Immature natural killer cell (primary cell): ENCODE measurements at regions not wholly inside any gene's neighbourhood (a gene's known extent, or its start where the extent isn't known, plus 50 kb on each side); places are given as distances from the start of the nearest gene placed in this dataset.

ENCODE experiments used
- DNase-seq, 3 donors: peaks; one replicate each; pipeline ENCODE4 v3.0.0; 2022; ENCODE audit warnings: mixed read lengths in 1 of 3
- H3K27ac Mint-ChIP-seq, 6 donors: one replicate each; pipeline ENCODE4 v1.8.0; 2020; ENCODE audit warnings: mixed read lengths in 6 of 6, mild to moderate bottlenecking in 5 of 6, inconsistent platforms in 4 of 6, moderate library complexity in 3 of 6
- H3K27me3 Mint-ChIP-seq, 3 donors: one replicate each; pipeline ENCODE4 v1.8.0; 2020 to 2021; ENCODE audit warnings: low read depth in 3 of 3, mild to moderate bottlenecking in 3 of 3, mixed read lengths in 3 of 3, moderate library complexity in 3 of 3, inconsistent platforms in 1 of 3
- H3K36me3 Mint-ChIP-seq, 3 donors: one replicate each; pipeline ENCODE4 v1.8.0; 2020; ENCODE audit warnings: mixed read lengths in 3 of 3, inconsistent platforms in 2 of 3, mild to moderate bottlenecking in 2 of 3
- H3K4me1 Mint-ChIP-seq, 2 donors: one replicate each; pipeline ENCODE4 v1.8.0; 2020; ENCODE audit warnings: inconsistent platforms in 2 of 2, mild to moderate bottlenecking in 2 of 2, mixed read lengths in 2 of 2, moderate library complexity in 1 of 2
- H3K4me3 Mint-ChIP-seq, 5 donors: one replicate each; pipeline ENCODE4 v1.8.0; 2020; ENCODE audit warnings: mild to moderate bottlenecking in 5 of 5, mixed read lengths in 5 of 5, inconsistent platforms in 3 of 5, moderate library complexity in 3 of 5
- H3K9me3 Mint-ChIP-seq, 6 donors: one replicate each; pipeline ENCODE4 v1.8.0; 2020; ENCODE audit warnings: mild to moderate bottlenecking in 6 of 6, mixed read lengths in 6 of 6, inconsistent platforms in 4 of 6, moderate library complexity in 3 of 6

DNA sequence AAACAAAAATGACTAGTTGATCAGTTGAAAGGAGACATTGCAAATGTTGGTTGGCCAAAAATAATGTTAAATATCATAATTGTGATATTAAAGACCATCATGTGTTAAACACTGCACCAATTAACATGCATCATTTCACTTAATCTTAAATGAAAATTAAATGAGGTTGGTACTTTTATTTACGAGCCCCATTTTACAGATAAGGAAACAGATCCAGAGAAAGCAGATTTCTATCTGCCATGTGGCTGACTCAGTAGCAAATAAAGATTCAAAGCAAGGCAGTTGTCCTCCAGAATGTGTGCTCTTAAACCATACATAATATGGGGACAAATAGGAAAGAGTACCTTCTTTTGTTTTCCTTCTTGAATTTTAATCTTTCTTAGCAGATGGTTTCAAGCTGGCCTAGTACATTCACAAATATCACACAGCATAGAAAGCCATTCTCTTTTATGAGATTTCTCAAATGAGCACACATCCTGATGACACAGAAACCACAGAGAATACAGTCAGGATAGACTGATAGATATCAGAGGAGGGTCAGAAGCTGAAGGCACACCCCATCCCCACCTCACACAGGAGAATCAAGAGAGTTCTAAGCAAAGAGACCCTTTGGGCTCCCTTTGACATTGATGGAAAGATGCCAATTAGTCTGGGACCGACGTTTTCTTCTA, 647.9 kb upstream of the CAMK1G start:
- Mint-ChIP-seq H3K4me3 (no peak overlapping the region), H3K27ac (no peak overlapping the region), H3K36me3 (no peaks in the 10 kb centered on the region), H3K27me3 (peaks cover 0 to 9% (median 2%) of the 10 kb centered on the region in 3 donors), H3K9me3 (peaks cover 0 to 9% (median 0%) of the 10 kb centered on the region in 6 donors), H3K4me1 (no peaks in the 10 kb centered on the region)
- DNase-seq, result no peak

DNA sequence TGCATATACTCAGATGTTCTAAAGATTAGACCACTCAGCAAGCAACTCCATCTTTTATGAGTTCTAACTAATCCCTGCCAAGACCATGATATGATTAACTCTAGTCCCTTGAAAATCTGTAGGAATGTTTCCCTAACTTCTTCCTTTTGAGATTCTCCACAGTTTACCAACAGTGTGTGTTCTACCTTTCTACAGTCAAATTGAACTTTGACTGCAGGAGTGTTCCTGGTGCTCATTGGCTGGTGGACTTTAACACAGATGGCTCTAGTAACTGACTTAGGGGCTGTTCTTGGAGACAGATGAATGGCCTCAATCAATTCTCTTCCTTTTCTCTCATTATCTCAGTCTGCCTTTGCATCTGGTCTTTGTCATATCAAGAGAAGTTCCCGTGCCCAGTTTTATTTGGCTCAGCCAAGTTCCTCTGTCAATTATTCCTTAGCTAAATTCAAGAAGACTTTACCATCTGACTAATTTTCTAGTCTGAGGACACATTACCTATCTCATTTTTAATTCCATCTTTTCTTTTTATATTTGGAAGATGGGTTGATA, 643.9 kb upstream of the CAMK1G start:
- no peak for DNase-seq
- Mint-ChIP-seq H3K9me3 (peaks cover 0 to 12% (median 2%) of the 10 kb centered on the region in 6 donors), H3K4me3 (no peak overlapping the region), H3K27ac (no peak overlapping the region), H3K36me3 (no peaks in the 10 kb centered on the region), H3K27me3 (peaks cover 0 to 3% (median 3%) of the 10 kb centered on the region in 3 donors), H3K4me1 (no peaks in the 10 kb centered on the region)

DNA sequence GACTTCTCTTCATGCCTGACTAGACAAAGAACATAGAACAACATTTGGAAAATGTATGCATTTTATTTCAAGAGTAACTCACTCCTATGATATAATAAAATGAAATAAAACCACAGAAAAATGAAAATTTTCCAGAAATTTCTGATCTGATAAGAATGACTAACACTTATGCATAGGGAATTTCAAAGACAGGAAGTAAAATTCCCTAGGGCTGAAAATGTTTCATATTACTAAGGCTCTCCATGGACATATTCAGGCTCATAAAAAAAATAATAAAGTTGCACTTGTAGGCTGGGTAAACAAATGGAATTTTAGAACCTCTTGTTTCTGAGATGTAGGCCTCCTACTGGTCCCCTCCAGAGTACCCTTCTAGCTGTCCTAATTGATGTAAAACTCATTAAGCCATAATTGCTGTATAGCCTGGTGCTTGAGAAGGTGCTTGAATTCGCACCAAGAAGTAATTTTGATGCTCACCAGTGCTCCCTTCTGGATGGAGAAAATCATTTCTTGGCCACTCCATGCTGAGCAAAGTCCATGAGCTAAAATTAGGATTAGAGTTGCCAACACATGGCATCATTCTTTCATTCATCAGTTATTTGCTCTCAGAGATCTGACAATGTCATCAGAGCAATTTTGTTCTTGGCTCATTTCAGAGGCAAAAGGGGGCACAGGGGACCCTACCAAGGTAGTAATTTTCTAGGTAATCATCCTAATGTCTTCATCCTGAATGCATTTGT, 641.0 kb upstream of the CAMK1G start:
- H3K4me1 Mint-ChIP-seq, result no peaks in the 10 kb centered on the region
- DNase-seq, result no peak
- H3K4me3 Mint-ChIP-seq, result no peak overlapping the region
- peaks cover 0 to 3% (median 1%) of the 10 kb centered on the region in 3 donors for H3K27me3 Mint-ChIP-seq
- H3K9me3 Mint-ChIP-seq, result peaks cover 0 to 14% (median 6%) of the 10 kb centered on the region in 6 donors
- H3K27ac Mint-ChIP-seq, result no peak overlapping the region
- no peaks in the 10 kb centered on the region for H3K36me3 Mint-ChIP-seq

DNA sequence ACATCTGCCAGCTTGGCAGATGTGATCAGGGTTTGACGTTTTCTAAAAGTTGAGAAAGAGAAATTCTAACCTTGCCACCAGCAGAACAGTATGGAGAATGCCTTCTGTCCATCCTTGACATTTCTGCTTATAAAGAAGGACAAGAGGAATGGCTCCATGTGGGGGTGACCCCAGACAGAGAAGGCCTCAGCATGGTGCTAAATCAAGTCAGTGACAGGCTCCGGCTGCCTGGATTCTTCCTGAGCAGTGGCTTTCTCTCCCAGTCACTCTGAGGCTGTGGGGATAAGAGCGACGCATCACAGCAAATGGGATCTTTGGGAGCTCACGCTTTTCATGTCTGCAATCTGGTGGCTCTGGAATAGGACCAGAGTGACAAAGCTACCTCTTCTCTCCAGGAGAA, 640.2 kb upstream of the CAMK1G start:
- no peak for DNase-seq
- H3K27ac Mint-ChIP-seq, result no peak overlapping the region
- no peaks in the 10 kb centered on the region for H3K4me1 Mint-ChIP-seq
- peaks cover 0 to 3% (median 1%) of the 10 kb centered on the region in 3 donors for H3K27me3 Mint-ChIP-seq
- H3K36me3 Mint-ChIP-seq, result no peaks in the 10 kb centered on the region
- no peak overlapping the region for H3K4me3 Mint-ChIP-seq
- H3K9me3 Mint-ChIP-seq, result peaks cover 0 to 12% (median 6%) of the 10 kb centered on the region in 6 donors

DNA sequence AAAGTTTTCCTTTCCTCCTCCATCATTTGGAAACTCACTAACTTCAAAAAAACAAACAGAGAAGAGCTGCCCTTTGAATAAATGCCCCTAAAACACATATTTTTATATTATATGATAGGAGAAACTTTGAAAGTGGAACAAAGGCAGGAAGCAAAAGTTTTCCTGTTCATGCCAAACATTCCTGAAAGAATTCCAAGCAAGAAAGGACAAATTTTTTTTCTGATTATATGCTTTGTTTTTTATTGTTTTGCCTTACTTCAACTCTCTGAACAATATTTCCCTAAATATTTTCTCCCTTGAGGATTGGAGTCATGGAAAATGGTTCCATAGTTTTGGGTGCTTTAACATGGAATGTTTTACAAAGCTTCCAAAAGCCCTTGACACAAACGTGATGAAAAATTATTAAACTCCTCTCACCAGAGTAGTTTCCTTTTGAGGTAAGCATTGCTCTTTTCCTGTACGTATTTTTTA, 638.5 kb upstream of the CAMK1G start:
- no peaks in the 10 kb centered on the region for H3K4me1 Mint-ChIP-seq
- H3K36me3 Mint-ChIP-seq, result no peaks in the 10 kb centered on the region
- H3K4me3 Mint-ChIP-seq, result no peak overlapping the region
- no peak for DNase-seq
- peaks cover 0 to 12% (median 4%) of the 10 kb centered on the region in 6 donors for H3K9me3 Mint-ChIP-seq
- H3K27ac Mint-ChIP-seq, result no peak overlapping the region
- H3K27me3 Mint-ChIP-seq, result peaks cover 0 to 3% (median 0%) of the 10 kb centered on the region in 3 donors

DNA sequence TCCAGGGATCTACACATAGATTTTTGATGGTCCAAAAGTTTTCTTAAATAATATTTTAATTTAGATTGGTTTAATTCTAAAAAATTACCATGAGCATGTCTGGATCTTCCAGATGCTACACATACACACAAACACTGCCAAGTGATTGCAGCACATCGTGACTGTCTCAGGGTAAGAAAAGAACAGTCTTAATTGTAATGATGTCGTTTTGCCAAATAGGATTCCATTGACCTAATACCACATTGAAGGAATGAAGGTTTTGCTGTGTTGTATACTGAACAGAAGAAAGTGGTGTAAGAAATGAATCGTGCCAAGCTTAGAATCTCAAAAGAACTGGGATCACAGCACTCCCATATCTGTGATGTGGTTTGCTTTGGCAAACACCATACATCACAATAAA, 633.3 kb upstream of the CAMK1G start:
- Mint-ChIP-seq H3K9me3 (peaks cover 0 to 13% (median 3%) of the 10 kb centered on the region in 6 donors), H3K36me3 (no peaks in the 10 kb centered on the region), H3K4me3 (no peak overlapping the region), H3K27me3 (peaks cover 0 to 4% (median 3%) of the 10 kb centered on the region in 3 donors), H3K4me1 (no peaks in the 10 kb centered on the region), H3K27ac (no peak overlapping the region)
- DNase-seq, result no peak

DNA sequence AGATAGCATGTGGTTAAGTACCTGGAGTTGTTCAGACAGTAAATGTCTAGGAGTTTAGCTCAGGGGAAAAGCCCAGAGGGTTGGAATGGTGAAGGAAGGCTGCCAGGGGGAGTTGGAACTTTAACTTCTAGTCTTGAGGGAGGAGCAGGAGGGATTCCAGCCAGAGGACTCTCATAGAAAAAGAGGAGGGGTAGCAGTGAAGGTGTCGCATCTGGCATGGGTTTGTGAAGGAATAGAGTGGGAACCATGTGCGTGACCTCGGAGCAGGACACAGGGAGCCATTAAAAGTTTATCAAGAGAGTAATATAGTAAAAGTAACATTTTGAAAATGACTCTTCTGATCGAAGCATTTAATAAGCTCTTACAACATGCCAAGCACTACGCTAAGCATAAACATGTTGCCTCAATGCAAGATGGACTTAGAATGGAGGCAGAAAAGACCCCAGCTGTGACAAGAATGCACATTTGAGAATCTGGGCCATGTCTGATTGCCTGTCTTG, 632.4 kb upstream of the CAMK1G start:
- no peaks in the 10 kb centered on the region for H3K4me1 Mint-ChIP-seq
- H3K27me3 Mint-ChIP-seq, result peaks cover 0 to 4% (median 3%) of the 10 kb centered on the region in 3 donors
- H3K4me3 Mint-ChIP-seq, result no peak overlapping the region
- no peaks in the 10 kb centered on the region for H3K36me3 Mint-ChIP-seq
- no peak for DNase-seq
- peaks cover 0 to 16% (median 3%) of the 10 kb centered on the region in 6 donors for H3K9me3 Mint-ChIP-seq
- H3K27ac Mint-ChIP-seq, result no peak overlapping the region

DNA sequence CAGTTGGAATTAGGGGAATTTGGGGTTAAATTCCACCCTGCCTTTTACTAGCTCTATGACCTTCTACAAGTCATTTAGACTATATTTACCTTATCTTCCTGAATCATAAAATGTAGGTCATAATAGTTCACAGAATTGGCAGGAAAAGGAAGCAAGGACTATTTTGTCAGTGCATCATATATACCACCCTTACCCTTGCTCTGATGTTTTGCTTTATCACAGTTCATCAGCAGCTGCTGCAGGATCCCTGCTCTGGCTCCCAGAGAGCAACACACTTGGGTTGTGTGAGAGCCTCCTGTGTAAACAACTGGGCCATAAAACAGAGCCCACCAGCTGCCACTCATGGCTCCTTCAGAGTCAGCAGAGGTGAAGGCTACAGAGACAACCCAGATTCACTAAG, 631.6 kb upstream of the CAMK1G start:
- Mint-ChIP-seq H3K36me3 (no peaks in the 10 kb centered on the region), H3K27ac (no peak overlapping the region), H3K4me1 (no peaks in the 10 kb centered on the region), H3K27me3 (peaks cover 0 to 4% (median 3%) of the 10 kb centered on the region in 3 donors), H3K9me3 (peaks cover 0 to 18% (median 3%) of the 10 kb centered on the region in 6 donors), H3K4me3 (no peak overlapping the region)
- no peak for DNase-seq

DNA sequence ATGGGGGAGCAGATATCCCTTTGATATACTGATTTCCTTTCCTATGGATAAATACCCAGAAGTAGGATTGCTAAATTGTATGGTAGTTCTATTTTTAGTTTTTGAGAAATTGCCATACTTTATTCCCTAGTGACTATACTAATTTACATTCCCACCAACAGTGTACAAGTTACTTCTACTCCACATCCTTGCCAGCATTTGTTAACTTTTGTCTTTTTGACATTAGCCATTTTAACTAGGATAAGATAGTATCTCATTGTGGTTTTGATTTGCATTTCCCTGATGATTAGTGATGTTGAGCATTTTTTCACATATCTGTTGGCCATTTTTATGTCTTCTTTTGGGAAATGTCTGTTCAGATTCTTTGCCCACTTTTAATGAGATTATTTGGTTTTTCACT, 620.6 kb upstream of the CAMK1G start:
- no peaks in the 10 kb centered on the region for H3K4me1 Mint-ChIP-seq
- H3K27me3 Mint-ChIP-seq, result peaks cover 0 to 2% (median 1%) of the 10 kb centered on the region in 3 donors
- peaks cover 2 to 15% (median 6%) of the 10 kb centered on the region in 6 donors for H3K9me3 Mint-ChIP-seq
- H3K36me3 Mint-ChIP-seq, result no peaks in the 10 kb centered on the region
- DNase-seq, result no peak
- no peak overlapping the region for H3K27ac Mint-ChIP-seq
- H3K4me3 Mint-ChIP-seq, result no peak overlapping the region

DNA sequence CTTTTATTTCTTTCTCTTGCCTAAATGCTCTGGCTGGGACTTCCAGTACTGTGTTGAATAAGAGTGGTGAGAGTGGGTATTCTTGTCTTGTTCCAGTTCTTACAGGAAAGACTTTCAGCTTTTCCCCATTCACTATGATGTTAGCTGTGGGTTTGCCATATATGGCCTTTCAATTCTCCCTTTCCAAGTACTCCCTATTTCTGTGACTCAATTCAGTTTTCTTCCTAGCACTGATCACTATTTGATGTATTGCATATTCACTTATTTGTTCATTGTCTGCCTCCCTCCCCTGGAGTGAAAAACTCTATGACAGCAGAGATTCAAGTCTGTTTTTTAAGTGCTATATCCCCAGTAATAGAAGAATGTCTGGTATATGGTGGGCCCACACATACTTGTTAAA, 618.2 kb upstream of the CAMK1G start:
- H3K27me3 Mint-ChIP-seq, result peaks cover 0 to 5% (median 1%) of the 10 kb centered on the region in 3 donors
- no peaks in the 10 kb centered on the region for H3K36me3 Mint-ChIP-seq
- H3K27ac Mint-ChIP-seq, result no peak overlapping the region
- peaks cover 0 to 8% (median 1%) of the 10 kb centered on the region in 6 donors for H3K9me3 Mint-ChIP-seq
- H3K4me3 Mint-ChIP-seq, result no peak overlapping the region
- no peak for DNase-seq
- H3K4me1 Mint-ChIP-seq, result no peaks in the 10 kb centered on the region

DNA sequence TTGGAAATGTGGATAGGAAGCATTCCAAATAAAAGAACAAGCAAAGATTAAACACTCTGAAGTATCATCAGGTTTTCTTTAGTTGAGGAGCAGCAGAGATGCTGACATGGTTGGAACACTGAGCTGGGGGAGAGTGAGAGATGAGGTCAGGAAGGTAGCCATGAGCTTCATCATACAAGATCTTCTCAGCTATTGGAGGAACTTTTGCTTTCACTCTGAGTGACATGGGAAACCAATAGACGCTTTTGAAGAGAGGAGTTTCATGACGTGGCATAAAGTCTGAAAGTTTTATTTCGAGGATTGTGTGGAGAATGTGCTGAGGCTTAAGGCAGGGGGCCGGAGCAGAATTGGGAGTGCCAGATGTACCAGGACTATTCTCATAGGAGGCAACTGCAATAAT, 616.2 kb upstream of the CAMK1G start:
- H3K36me3 Mint-ChIP-seq, result no peaks in the 10 kb centered on the region
- H3K27ac Mint-ChIP-seq, result no peak overlapping the region
- H3K27me3 Mint-ChIP-seq, result peaks cover under 1 to 5% (median 2%) of the 10 kb centered on the region in 3 donors
- H3K4me3 Mint-ChIP-seq, result no peak overlapping the region
- no peak for DNase-seq
- peaks cover 0 to 8% (median 0%) of the 10 kb centered on the region in 6 donors for H3K9me3 Mint-ChIP-seq
- H3K4me1 Mint-ChIP-seq, result no peaks in the 10 kb centered on the region

DNA sequence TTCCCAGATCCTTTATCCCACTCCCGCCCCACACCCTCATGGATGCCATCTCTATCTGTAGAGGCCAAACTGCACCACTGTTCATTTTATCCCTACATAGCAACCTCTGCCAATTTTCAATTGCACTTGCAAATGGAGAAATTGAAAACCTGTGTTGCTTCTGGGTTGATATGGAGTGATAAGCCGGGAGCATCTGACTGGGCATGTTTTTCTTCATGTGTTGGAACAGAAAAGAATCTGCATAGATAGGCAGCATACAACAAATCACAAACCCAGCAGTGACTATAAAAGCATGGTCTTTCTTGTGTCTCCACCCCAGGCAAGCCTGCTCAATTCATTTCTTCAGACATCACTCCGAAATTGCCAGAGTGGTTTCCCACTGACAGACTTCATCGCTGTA, 608.8 kb upstream of the CAMK1G start:
- Mint-ChIP-seq H3K4me1 (no peaks in the 10 kb centered on the region), H3K36me3 (no peaks in the 10 kb centered on the region), H3K4me3 (no peak overlapping the region), H3K27ac (no peak overlapping the region), H3K27me3 (peaks cover 2 to 4% (median 4%) of the 10 kb centered on the region in 3 donors), H3K9me3 (peaks cover 0 to 3% (median 0%) of the 10 kb centered on the region in 6 donors)
- no peak for DNase-seq

DNA sequence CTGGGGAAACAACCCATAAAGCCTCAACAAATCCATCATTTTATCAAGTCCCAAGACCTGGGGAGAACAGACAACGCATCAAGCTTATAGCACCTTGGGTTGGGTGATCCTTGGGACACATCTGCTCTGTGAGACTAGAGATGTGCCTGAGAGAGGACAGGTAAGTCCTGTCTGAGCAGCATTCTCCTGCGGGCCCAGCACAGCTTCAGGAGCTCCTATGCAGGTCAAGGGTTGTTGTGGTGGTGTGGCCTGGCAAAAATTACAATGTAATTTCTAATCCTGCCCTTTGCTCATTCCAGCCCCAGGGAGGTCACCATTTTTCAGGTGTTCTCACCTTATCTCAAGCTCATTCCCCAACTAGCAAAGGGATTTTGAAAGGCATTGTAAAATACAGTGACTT, 608.1 kb upstream of the CAMK1G start:
- Mint-ChIP-seq H3K9me3 (peaks cover 0 to 3% (median 0%) of the 10 kb centered on the region in 6 donors), H3K36me3 (no peaks in the 10 kb centered on the region), H3K4me1 (no peaks in the 10 kb centered on the region), H3K27ac (no peak overlapping the region), H3K27me3 (peaks cover 2% of the 10 kb centered on the region in 3 donors), H3K4me3 (no peak overlapping the region)
- no peak for DNase-seq

DNA sequence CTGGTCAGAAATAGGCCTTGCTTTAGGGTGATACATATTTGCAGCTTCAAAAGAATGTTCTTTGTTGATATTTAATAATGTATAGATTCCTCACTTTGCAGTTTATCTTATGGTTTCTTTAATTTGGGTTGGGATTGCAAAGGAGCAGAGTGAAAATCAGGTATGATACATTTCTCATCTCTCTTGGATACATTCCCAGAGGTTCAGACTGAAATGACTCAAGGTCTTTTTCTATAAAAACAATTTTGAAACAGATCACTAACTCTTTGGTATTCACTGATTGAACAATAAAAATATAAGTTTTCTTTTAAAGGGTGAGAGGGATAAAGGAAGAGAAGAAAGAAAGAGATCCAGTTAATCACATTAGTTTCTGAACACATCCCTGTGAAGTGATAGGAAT, 606.5 kb upstream of the CAMK1G start:
- Mint-ChIP-seq H3K9me3 (peaks cover 0 to 3% (median 0%) of the 10 kb centered on the region in 6 donors), H3K4me1 (no peaks in the 10 kb centered on the region), H3K4me3 (no peak overlapping the region), H3K27ac (no peak overlapping the region), H3K36me3 (no peaks in the 10 kb centered on the region), H3K27me3 (peaks cover 2% of the 10 kb centered on the region in 3 donors)
- no peak for DNase-seq
